ENCODE measurements at regions not wholly inside any gene's neighbourhood (a gene's known extent, or its start where the extent isn't known, plus 50 kb on each side); places are given as distances from the start of the nearest gene placed in this dataset.

GRCh38 chr5:103445426-103446035, 117.1 kb downstream of the NUDT12 start:
- Histone ChIP-seq H3K36me3 (ENCODE audit: insufficient read depth, low read length) (no peaks in the 10 kb centered on the region), H3K4me1 (ENCODE audit: control insufficient read depth, insufficient read depth, low read length, unreplicated experiment) (peaks cover 37% of the 10 kb centered on the region), H3K27ac (ENCODE audit: low read depth, low read length) (no peak overlapping the region), H2AFZ (ENCODE audit: low read length, unreplicated experiment) (no peak overlapping the region), H3K79me2 (ENCODE audit: control insufficient read depth, insufficient read depth, low read length, unreplicated experiment) (no peaks in the 10 kb centered on the region), H3K27me3 (ENCODE audit: insufficient read depth, low read length) (no peaks in the 10 kb centered on the region), H3K4me3 (ENCODE audit: low read depth, low read length) (no peak overlapping the region)

DNA sequence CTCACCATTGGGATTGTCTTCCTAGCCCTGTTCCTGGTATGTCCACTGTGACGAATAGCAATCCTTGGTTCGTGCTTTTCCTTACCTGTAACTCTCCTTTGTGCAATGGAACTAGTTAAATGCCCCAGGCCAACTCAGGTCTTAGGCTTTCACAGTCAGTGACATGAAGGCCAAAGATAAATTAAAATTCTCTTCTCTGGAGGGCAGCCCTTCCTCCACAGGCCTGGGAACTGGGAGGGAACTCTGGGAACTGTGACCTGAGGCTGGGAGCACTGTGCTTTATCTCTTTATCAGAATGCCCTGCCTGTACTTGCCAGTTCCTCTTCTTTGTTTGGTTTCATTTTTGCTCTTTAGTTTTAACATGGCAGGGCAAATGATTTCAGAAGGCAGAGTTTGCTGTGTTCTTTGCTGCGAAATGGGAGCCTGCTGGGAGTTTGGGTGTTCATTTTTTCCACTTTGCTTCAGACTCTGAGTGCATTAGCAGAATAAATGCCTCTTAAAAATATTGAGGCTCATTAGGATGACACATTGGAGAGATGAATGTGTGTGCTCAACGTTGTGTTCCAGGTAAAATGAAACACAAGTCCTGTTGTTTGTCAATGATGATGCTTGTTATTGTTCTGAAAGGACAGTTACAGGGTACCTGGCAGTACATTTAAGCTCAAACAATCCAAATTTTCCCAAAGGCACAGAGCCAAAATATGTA, 118.1 kb downstream of the NUDT12 start:
- no peaks in the 10 kb centered on the region for H3K27me3 ChIP-seq (ENCODE audit: insufficient read depth, low read length)
- H3K36me3 ChIP-seq (ENCODE audit: insufficient read depth, low read length): no peaks in the 10 kb centered on the region
- H3K4me3 ChIP-seq (ENCODE audit: low read depth, low read length): peak overlapping the region; percentile 11; the same call in 1 of the 2 replicates
- H3K79me2 ChIP-seq (ENCODE audit: control insufficient read depth, insufficient read depth, low read length, unreplicated experiment): no peaks in the 10 kb centered on the region
- peaks cover 31% of the 10 kb centered on the region for H3K4me1 ChIP-seq (ENCODE audit: control insufficient read depth, insufficient read depth, low read length, unreplicated experiment)
- no peak overlapping the region for H2AFZ ChIP-seq (ENCODE audit: low read length, unreplicated experiment)
- H3K27ac ChIP-seq (ENCODE audit: low read depth, low read length): no peak overlapping the region

GRCh38 chr5:103442750-103443149, 119.8 kb downstream of the NUDT12 start:
- no peaks in the 10 kb centered on the region for H3K36me3 ChIP-seq (ENCODE audit: insufficient read depth, low read length)
- H3K4me3 ChIP-seq (ENCODE audit: low read depth, low read length): no peak overlapping the region
- peaks cover 31% of the 10 kb centered on the region for H3K4me1 ChIP-seq (ENCODE audit: control insufficient read depth, insufficient read depth, low read length, unreplicated experiment)
- H3K27ac ChIP-seq (ENCODE audit: low read depth, low read length): no peak overlapping the region
- no peaks in the 10 kb centered on the region for H3K27me3 ChIP-seq (ENCODE audit: insufficient read depth, low read length)
- H2AFZ ChIP-seq (ENCODE audit: low read length, unreplicated experiment): no peak overlapping the region
- no peaks in the 10 kb centered on the region for H3K79me2 ChIP-seq (ENCODE audit: control insufficient read depth, insufficient read depth, low read length, unreplicated experiment)

DNA sequence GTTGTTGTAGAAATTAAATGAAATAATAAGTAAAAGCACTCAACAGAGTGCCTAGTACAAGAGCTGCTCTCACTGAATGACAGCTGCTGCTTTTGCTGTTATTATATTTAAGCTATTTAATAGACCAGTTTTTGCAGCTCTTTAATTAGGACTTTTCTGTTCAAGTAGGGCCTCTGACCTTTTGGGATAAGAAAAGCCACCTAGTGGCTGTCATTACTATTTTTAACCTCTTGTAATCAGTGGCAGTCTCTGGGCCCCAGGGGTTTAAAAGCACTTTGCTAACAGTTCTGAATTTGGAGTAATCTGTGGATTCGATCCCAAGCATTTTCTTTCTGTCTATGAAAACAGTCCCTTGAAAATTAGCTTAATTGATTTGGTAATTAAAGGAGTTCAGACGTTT, 121.1 kb downstream of the NUDT12 start:
- no peaks in the 10 kb centered on the region for H3K79me2 ChIP-seq (ENCODE audit: control insufficient read depth, insufficient read depth, low read length, unreplicated experiment)
- no peaks in the 10 kb centered on the region for H3K27me3 ChIP-seq (ENCODE audit: insufficient read depth, low read length)
- H3K36me3 ChIP-seq (ENCODE audit: insufficient read depth, low read length): no peaks in the 10 kb centered on the region
- peaks cover 19% of the 10 kb centered on the region for H3K4me1 ChIP-seq (ENCODE audit: control insufficient read depth, insufficient read depth, low read length, unreplicated experiment)
- H2AFZ ChIP-seq (ENCODE audit: low read length, unreplicated experiment): no peak overlapping the region
- H3K27ac ChIP-seq (ENCODE audit: low read depth, low read length): no peak overlapping the region
- H3K4me3 ChIP-seq (ENCODE audit: low read depth, low read length): no peak overlapping the region

- Histone ChIP-seq H3K36me3 (ENCODE audit: insufficient read depth, low read length) (no peaks in the 10 kb centered on the region), H3K4me1 (ENCODE audit: control insufficient read depth, insufficient read depth, low read length, unreplicated experiment) (no peaks in the 10 kb centered on the region), H3K4me3 (ENCODE audit: low read depth, low read length) (no peak overlapping the region), H3K27ac (ENCODE audit: low read depth, low read length) (no peak overlapping the region), H3K79me2 (ENCODE audit: control insufficient read depth, insufficient read depth, low read length, unreplicated experiment) (no peaks in the 10 kb centered on the region), H3K27me3 (ENCODE audit: insufficient read depth, low read length) (no peaks in the 10 kb centered on the region), H2AFZ (ENCODE audit: low read length, unreplicated experiment) (no peak overlapping the region)
Measured at GRCh38 chr5:103439007-103439406, 123.6 kb downstream of the NUDT12 start.

- Histone ChIP-seq H3K4me1 (ENCODE audit: control insufficient read depth, insufficient read depth, low read length, unreplicated experiment) (peaks cover 13% of the 10 kb centered on the region), H2AFZ (ENCODE audit: low read length, unreplicated experiment) (no peak overlapping the region), H3K79me2 (ENCODE audit: control insufficient read depth, insufficient read depth, low read length, unreplicated experiment) (no peaks in the 10 kb centered on the region), H3K27ac (ENCODE audit: low read depth, low read length) (no peak overlapping the region), H3K4me3 (ENCODE audit: low read depth, low read length) (no peak overlapping the region), H3K36me3 (ENCODE audit: insufficient read depth, low read length) (no peaks in the 10 kb centered on the region), H3K27me3 (ENCODE audit: insufficient read depth, low read length) (no peaks in the 10 kb centered on the region)
Measured at GRCh38 chr5:103436656-103437055, 125.9 kb downstream of the NUDT12 start.

GRCh38 chr5:103436112-103436511, 126.5 kb downstream of the NUDT12 start:
- H3K27ac ChIP-seq (ENCODE audit: low read depth, low read length): no peak overlapping the region
- no peak overlapping the region for H2AFZ ChIP-seq (ENCODE audit: low read length, unreplicated experiment)
- H3K36me3 ChIP-seq (ENCODE audit: insufficient read depth, low read length): no peaks in the 10 kb centered on the region
- H3K4me3 ChIP-seq (ENCODE audit: low read depth, low read length): no peak overlapping the region
- H3K79me2 ChIP-seq (ENCODE audit: control insufficient read depth, insufficient read depth, low read length, unreplicated experiment): no peaks in the 10 kb centered on the region
- peaks cover 19% of the 10 kb centered on the region for H3K4me1 ChIP-seq (ENCODE audit: control insufficient read depth, insufficient read depth, low read length, unreplicated experiment)
- no peaks in the 10 kb centered on the region for H3K27me3 ChIP-seq (ENCODE audit: insufficient read depth, low read length)

DNA sequence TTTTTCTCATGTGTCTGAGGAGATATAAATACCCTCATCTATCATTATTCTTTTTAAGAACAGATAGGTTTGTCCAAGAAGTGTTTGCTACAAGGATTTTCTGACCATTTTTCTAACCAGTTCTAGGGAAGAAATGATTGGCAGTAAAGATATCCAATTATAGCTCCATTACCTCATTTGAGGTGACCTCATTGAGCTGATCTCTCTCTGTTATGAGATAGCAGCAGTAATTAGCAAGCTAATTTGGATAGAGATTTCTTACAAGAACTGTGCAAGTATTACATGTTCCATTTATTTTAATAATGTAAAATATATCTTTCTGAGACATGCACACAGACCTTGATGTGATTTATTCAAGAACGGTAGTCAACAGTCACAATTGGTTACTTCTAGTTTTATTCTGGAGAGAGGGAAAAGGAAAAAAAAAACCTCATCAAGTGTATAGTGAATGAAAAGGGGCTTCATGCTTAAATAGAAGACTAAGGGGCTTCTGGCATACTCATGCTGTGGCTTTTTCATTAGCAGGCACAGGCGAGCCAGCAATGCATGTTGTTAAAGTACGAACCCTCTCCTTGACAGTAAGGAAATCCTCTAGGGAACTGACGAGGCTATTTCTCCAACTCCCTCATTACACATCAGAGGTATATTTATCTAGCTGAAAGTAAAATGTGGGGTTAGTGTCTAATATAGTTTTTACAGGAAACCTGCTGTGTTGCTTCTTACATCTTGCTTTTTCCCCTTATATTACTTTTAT, 127.3 kb downstream of the NUDT12 start:
- no peaks in the 10 kb centered on the region for H3K27me3 ChIP-seq (ENCODE audit: insufficient read depth, low read length)
- H3K79me2 ChIP-seq (ENCODE audit: control insufficient read depth, insufficient read depth, low read length, unreplicated experiment): no peaks in the 10 kb centered on the region
- peaks cover 22% of the 10 kb centered on the region for H3K4me1 ChIP-seq (ENCODE audit: control insufficient read depth, insufficient read depth, low read length, unreplicated experiment)
- H3K27ac ChIP-seq (ENCODE audit: low read depth, low read length): no peak overlapping the region
- no peak overlapping the region for H2AFZ ChIP-seq (ENCODE audit: low read length, unreplicated experiment)
- no peak overlapping the region for H3K4me3 ChIP-seq (ENCODE audit: low read depth, low read length)
- H3K36me3 ChIP-seq (ENCODE audit: insufficient read depth, low read length): no peaks in the 10 kb centered on the region

DNA sequence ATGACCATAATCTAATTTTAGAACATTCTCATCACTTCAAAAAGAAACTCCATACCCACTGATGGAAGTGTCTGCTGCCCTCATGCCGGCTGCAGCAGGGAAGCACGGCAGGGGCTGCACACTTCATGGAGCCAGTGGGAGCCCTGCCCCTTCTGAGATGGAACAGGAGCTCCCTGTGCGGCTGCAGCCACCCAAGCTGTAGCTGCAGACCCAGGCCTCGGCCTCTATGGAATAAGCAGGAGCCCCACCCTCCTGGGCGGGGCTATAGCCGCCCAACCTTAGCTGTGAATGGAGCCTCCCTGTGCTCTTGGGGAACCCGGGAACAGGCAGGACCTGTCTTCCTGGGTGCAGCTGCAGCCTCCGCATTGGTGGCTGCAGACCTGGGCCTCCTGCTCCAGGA, 128.5 kb downstream of the NUDT12 start:
- H2AFZ ChIP-seq (ENCODE audit: low read length, unreplicated experiment): no peak overlapping the region
- H3K27me3 ChIP-seq (ENCODE audit: insufficient read depth, low read length): no peaks in the 10 kb centered on the region
- no peaks in the 10 kb centered on the region for H3K36me3 ChIP-seq (ENCODE audit: insufficient read depth, low read length)
- H3K27ac ChIP-seq (ENCODE audit: low read depth, low read length): no peak overlapping the region
- H3K4me3 ChIP-seq (ENCODE audit: low read depth, low read length): no peak overlapping the region
- no peaks in the 10 kb centered on the region for H3K79me2 ChIP-seq (ENCODE audit: control insufficient read depth, insufficient read depth, low read length, unreplicated experiment)
- H3K4me1 ChIP-seq (ENCODE audit: control insufficient read depth, insufficient read depth, low read length, unreplicated experiment): peaks cover 22% of the 10 kb centered on the region

GRCh38 chr5:103433211-103433610, 129.4 kb downstream of the NUDT12 start:
- no peaks in the 10 kb centered on the region for H3K79me2 ChIP-seq (ENCODE audit: control insufficient read depth, insufficient read depth, low read length, unreplicated experiment)
- no peaks in the 10 kb centered on the region for H3K27me3 ChIP-seq (ENCODE audit: insufficient read depth, low read length)
- no peak overlapping the region for H3K4me3 ChIP-seq (ENCODE audit: low read depth, low read length)
- 0 out of 2 replicates have a peak overlapping the region, but pooled peaks have one; percentile 9 for H3K27ac ChIP-seq (ENCODE audit: low read depth, low read length)
- H3K36me3 ChIP-seq (ENCODE audit: insufficient read depth, low read length): no peaks in the 10 kb centered on the region
- H3K4me1 ChIP-seq (ENCODE audit: control insufficient read depth, insufficient read depth, low read length, unreplicated experiment): peaks cover 22% of the 10 kb centered on the region
- H2AFZ ChIP-seq (ENCODE audit: low read length, unreplicated experiment): peak overlapping the region; percentile 59
